ENCODE measurements at regions not wholly inside any gene's neighbourhood (a gene's known extent, or its start where the extent isn't known, plus 50 kb on each side); places are given as distances from the start of the nearest gene placed in this dataset.

DNA sequence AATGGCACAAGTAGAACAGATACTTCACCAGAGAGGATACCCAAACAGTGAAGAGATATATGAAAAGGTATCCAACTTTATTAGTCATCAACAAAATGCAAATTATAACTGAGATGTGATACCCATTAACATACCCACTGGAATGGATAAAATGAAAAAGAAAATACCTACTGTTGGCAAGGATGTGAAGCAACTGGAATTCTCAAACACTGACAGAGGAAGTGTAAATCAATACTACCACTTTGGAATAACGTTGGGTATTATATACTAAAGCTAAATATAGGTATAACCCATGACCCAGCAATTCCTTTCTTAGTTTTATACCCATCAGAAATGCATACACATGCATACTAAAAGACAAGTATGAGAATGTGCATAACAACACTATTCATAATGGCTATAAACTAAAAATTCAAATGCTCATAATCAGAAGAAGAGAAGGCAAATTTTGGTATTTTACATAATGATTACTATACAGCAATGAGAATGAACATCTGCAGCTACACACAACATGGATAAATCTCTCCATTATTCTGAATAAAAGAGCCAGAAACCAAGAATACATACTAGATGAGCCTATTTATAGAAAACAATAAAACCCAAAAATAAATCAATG lies 80.6 kb downstream of the RPL27A start:
- Histone ChIP-seq H3K4me1 (no peaks in the 10 kb centered on the region), H3K27ac (no peak overlapping the region), H3K9me3 (ENCODE audit: control insufficient read depth, low read length) (no peaks in the 10 kb centered on the region), H2AFZ (no peak overlapping the region), H3K36me3 (ENCODE audit: control insufficient read depth, insufficient read depth, low read length) (no peaks in the 10 kb centered on the region), H3K4me2 (ENCODE audit: low read length) (no peak overlapping the region), H3K9ac (no peak overlapping the region), H3K79me2 (peaks cover 4% of the 10 kb centered on the region), H3K27me3 (ENCODE audit: control insufficient read depth, insufficient read depth, low read length) (no peaks in the 10 kb centered on the region), H3K4me3 (ENCODE audit: low read depth, low read length) (no peak overlapping the region)
- TF ChIP-seq, protein P1, sequence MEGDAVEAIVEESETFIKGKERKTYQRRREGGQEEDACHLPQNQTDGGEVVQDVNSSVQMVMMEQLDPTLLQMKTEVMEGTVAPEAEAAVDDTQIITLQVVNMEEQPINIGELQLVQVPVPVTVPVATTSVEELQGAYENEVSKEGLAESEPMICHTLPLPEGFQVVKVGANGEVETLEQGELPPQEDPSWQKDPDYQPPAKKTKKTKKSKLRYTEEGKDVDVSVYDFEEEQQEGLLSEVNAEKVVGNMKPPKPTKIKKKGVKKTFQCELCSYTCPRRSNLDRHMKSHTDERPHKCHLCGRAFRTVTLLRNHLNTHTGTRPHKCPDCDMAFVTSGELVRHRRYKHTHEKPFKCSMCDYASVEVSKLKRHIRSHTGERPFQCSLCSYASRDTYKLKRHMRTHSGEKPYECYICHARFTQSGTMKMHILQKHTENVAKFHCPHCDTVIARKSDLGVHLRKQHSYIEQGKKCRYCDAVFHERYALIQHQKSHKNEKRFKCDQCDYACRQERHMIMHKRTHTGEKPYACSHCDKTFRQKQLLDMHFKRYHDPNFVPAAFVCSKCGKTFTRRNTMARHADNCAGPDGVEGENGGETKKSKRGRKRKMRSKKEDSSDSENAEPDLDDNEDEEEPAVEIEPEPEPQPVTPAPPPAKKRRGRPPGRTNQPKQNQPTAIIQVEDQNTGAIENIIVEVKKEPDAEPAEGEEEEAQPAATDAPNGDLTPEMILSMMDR (IDR thresholded peaks at IDR 0.05) = no peak

DNA sequence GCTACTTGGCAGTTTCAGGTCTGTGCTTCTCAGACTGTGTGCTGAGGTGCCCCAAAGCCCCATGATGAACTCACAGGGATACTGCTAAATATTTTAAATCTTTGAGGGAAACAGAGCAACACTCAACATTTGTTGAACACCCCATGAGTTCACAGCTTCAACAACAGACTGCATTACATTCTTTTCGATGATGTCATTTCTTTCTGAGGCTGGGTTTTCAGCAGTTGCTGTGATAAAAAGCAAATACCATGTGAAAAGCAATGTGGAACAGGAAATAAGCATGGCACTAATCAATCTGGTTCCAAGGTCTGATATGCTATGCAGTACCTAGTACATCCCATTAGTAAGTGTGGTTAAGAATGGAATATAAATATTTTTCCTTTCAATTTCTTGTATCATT lies 82.7 kb downstream of the RPL27A start:
- no peaks in the 10 kb centered on the region for H3K9me3 ChIP-seq (ENCODE audit: control insufficient read depth, low read length)
- no peaks in the 10 kb centered on the region for H3K4me1 ChIP-seq
- no peak overlapping the region for H3K4me3 ChIP-seq (ENCODE audit: low read depth, low read length)
- no peak overlapping the region for H3K4me2 ChIP-seq (ENCODE audit: low read length)
- no peaks in the 10 kb centered on the region for H3K36me3 ChIP-seq (ENCODE audit: control insufficient read depth, insufficient read depth, low read length)
- H2AFZ ChIP-seq = no peak overlapping the region
- H3K9ac ChIP-seq = no peak overlapping the region
- H3K27ac ChIP-seq = no peak overlapping the region
- TF ChIP-seq, protein P1 (IDR thresholded peaks at IDR 0.05) = no peak
- peaks cover 3% of the 10 kb centered on the region for H3K79me2 ChIP-seq
- no peaks in the 10 kb centered on the region for H3K27me3 ChIP-seq (ENCODE audit: control insufficient read depth, insufficient read depth, low read length)

GRCh38 chr11:8766043-8766987 lies 83.7 kb downstream of the RPL27A start:
- Histone ChIP-seq H3K4me3 (ENCODE audit: low read depth, low read length) (no peak overlapping the region), H2AFZ (no peak overlapping the region), H3K27me3 (ENCODE audit: control insufficient read depth, insufficient read depth, low read length) (no peaks in the 10 kb centered on the region), H3K9ac (no peak overlapping the region), H3K36me3 (ENCODE audit: control insufficient read depth, insufficient read depth, low read length) (no peaks in the 10 kb centered on the region), H3K27ac (no peak overlapping the region), H3K9me3 (ENCODE audit: control insufficient read depth, low read length) (no peaks in the 10 kb centered on the region), H3K79me2 (peaks cover 3% of the 10 kb centered on the region), H3K4me2 (ENCODE audit: low read length) (no peak overlapping the region), H3K4me1 (no peaks in the 10 kb centered on the region)
- TF ChIP-seq, protein P1 (IDR thresholded peaks at IDR 0.05) = no peak

- H3K27me3 ChIP-seq (ENCODE audit: control insufficient read depth, insufficient read depth, low read length) = no peaks in the 10 kb centered on the region
- H3K4me2 ChIP-seq (ENCODE audit: low read length) = no peak overlapping the region
- TF ChIP-seq, protein P1 (IDR thresholded peaks at IDR 0.05) = no peak
- H3K4me1 ChIP-seq = no peaks in the 10 kb centered on the region
- H3K9me3 ChIP-seq (ENCODE audit: control insufficient read depth, low read length) = no peaks in the 10 kb centered on the region
- H2AFZ ChIP-seq = no peak overlapping the region
- H3K4me3 ChIP-seq (ENCODE audit: low read depth, low read length) = no peak overlapping the region
- peaks cover 3% of the 10 kb centered on the region for H3K79me2 ChIP-seq
- H3K36me3 ChIP-seq (ENCODE audit: control insufficient read depth, insufficient read depth, low read length) = no peaks in the 10 kb centered on the region
- H3K9ac ChIP-seq = no peak overlapping the region
- H3K27ac ChIP-seq = no peak overlapping the region
Observed at GRCh38 chr11:8766988-8767374, 84.4 kb downstream of the RPL27A start.
